ENCODE measurements at regions not wholly inside any gene's neighbourhood (a gene's known extent, or its start where the extent isn't known, plus 50 kb on each side); places are given as distances from the start of the nearest gene placed in this dataset.

DNA sequence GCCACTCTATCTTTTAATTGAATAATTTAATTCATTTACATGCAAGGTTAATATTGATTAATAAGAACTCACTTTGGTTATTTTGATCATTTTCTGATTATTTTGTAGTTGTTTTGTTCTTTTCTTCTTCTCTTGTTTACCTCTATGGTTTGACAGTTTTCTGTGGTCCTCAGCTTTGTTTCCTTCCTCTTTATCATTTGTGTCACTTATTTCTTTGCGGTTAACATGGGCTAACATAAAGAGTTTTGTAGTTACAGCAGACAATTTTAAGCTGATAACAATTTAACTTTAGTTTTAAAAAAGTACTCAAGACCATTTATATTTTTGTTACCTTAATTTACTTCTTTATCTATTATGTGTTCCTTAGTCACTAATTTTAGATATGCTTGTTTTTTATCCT is 1032.8 kb upstream of the RAG2 start:
- TF ChIP-seq, protein P1, sequence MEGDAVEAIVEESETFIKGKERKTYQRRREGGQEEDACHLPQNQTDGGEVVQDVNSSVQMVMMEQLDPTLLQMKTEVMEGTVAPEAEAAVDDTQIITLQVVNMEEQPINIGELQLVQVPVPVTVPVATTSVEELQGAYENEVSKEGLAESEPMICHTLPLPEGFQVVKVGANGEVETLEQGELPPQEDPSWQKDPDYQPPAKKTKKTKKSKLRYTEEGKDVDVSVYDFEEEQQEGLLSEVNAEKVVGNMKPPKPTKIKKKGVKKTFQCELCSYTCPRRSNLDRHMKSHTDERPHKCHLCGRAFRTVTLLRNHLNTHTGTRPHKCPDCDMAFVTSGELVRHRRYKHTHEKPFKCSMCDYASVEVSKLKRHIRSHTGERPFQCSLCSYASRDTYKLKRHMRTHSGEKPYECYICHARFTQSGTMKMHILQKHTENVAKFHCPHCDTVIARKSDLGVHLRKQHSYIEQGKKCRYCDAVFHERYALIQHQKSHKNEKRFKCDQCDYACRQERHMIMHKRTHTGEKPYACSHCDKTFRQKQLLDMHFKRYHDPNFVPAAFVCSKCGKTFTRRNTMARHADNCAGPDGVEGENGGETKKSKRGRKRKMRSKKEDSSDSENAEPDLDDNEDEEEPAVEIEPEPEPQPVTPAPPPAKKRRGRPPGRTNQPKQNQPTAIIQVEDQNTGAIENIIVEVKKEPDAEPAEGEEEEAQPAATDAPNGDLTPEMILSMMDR (IDR thresholded peaks at IDR 0.05; ENCODE audit: insufficient read depth, low read depth, low read length) = no peak
- DNase-seq (ENCODE audit: low read depth) = no peak
- ChIA-PET CTCF (no interaction called here), POLR2A (no interaction called here)
- no peak overlapping the region for H3K4me3 ChIP-seq (ENCODE audit: low read depth, low read length)
- H3K36me3 ChIP-seq (ENCODE audit: control insufficient read depth, insufficient read depth, low read length) = no peaks in the 10 kb centered on the region
- no peaks in the 10 kb centered on the region for H3K27me3 ChIP-seq (ENCODE audit: control insufficient read depth, insufficient read depth, low read length)

DNA sequence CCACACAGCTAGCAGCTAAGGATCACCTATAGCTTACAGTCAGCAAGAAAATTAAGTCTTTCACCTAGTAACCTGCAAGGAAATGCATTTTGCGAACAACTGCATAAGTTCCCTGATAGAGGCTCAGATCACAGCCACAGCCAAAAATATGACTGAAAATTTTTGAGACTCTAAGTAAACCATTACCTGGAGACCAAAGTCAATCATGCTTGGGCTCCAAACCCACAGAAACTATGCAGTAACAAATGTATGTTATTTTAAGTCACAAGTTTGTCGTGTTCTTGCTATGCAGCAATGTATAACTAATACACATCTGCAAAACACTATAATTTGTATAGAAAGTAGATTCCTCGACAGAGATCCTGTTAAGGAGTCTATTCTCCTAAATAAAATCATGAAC is 1025.7 kb upstream of the RAG2 start:
- CTCF ChIA-PET = no interaction called here
- POLR2A ChIA-PET = no interaction called here
- no peak for DNase-seq (ENCODE audit: low read depth)
- Histone ChIP-seq H3K4me3 (ENCODE audit: low read depth, low read length) (no peak overlapping the region), H3K36me3 (ENCODE audit: control insufficient read depth, insufficient read depth, low read length) (no peaks in the 10 kb centered on the region), H3K27me3 (ENCODE audit: control insufficient read depth, insufficient read depth, low read length) (no peaks in the 10 kb centered on the region)
- TF ChIP-seq, protein P1 (IDR thresholded peaks at IDR 0.05; ENCODE audit: insufficient read depth, low read depth, low read length) = no peak

GRCh38 chr11:37621662-37622061 is 1023.6 kb upstream of the RAG2 start:
- Histone ChIP-seq H3K4me3 (ENCODE audit: low read depth, low read length) (no peak overlapping the region), H3K36me3 (ENCODE audit: control insufficient read depth, insufficient read depth, low read length) (no peaks in the 10 kb centered on the region), H3K27me3 (ENCODE audit: control insufficient read depth, insufficient read depth, low read length) (no peaks in the 10 kb centered on the region)
- TF ChIP-seq, protein P1 (IDR thresholded peaks at IDR 0.05; ENCODE audit: insufficient read depth, low read depth, low read length) = no peak
- DNase-seq (ENCODE audit: low read depth) = no peak
- ChIA-PET POLR2A (no interaction called here), CTCF (no interaction called here)

DNA sequence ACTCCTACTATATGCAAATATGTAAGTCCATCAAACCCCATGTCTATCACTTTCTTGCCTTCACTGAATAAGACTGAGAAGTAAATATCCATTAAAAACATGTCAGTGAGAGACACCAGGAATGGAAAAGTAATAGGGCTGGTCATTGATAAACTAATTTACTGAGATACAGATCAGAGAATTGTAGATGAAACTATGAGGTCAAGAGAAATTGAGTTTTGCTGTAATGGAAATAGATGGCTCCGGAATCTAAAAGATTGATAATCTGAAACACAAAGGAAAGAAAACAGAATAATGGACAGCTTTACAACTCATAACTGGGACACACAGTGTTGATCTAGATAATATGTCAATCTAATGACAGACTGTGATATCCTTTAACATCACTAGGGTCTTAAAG is 1018.3 kb upstream of the RAG2 start:
- no peak for DNase-seq (ENCODE audit: low read depth)
- ChIA-PET CTCF (interaction anchor here (0.9 kb wide), 1 partner anchor 30 kb away, joined by 3 read pairs; no protein-coding TSS in a partner anchor), POLR2A (no interaction called here)
- Histone ChIP-seq H3K27me3 (ENCODE audit: control insufficient read depth, insufficient read depth, low read length) (no peaks in the 10 kb centered on the region), H3K4me3 (ENCODE audit: low read depth, low read length) (no peak overlapping the region), H3K36me3 (ENCODE audit: control insufficient read depth, insufficient read depth, low read length) (no peaks in the 10 kb centered on the region)
- TF ChIP-seq, protein P1 (IDR thresholded peaks at IDR 0.05; ENCODE audit: insufficient read depth, low read depth, low read length) = no peak

- no peak for DNase-seq (ENCODE audit: low read depth)
- POLR2A ChIA-PET = no interaction called here
Measured at GRCh38 chr11:37613031-37613430, 1015.0 kb upstream of the RAG2 start.

More at GRCh38 chr11:37613031-37613430, 1015.0 kb upstream of the RAG2 start:
- Histone ChIP-seq H3K4me3 (ENCODE audit: low read depth, low read length) (no peak overlapping the region), H3K27me3 (ENCODE audit: control insufficient read depth, insufficient read depth, low read length) (no peaks in the 10 kb centered on the region), H3K36me3 (ENCODE audit: control insufficient read depth, insufficient read depth, low read length) (no peaks in the 10 kb centered on the region)
- TF ChIP-seq, protein P1 (IDR thresholded peaks at IDR 0.05; ENCODE audit: insufficient read depth, low read depth, low read length) = no peak
- CTCF ChIA-PET = interaction anchor here (1.4 kb wide), 1 partner anchor 13 kb away, joined by 3 read pairs; no protein-coding TSS in a partner anchor
